Osteoblast (primary cell): ENCODE measurements at regions not wholly inside any gene's neighbourhood (a gene's known extent, or its start where the extent isn't known, plus 50 kb on each side); places are given as distances from the start of the nearest gene placed in this dataset.
"Not testable (repeated sequence)": the region's sequence is repeated elsewhere in the genome, so short reads cannot be mapped to it uniquely, and the experiment has no call there.

Source experiments
- DNase-seq: peaks from one replicate; pipeline ENCODE4 v3.0.0; 2011; ENCODE audit warnings: low spot score, mixed read lengths; ENCODE audit not compliant: insufficient read length; ENCODE audit errors: missing footprints
- H2AFZ ChIP-seq: 2 replicates; pipeline ENCODE4 v1.6.0; 2011; ENCODE audit warnings: mild to moderate bottlenecking, low read length
- H3K27ac ChIP-seq: 2 replicates; pipeline ENCODE4 v1.5.1; 2011; ENCODE audit warnings: mild to moderate bottlenecking, low read depth, low read length, moderate library complexity
- H3K27me3 ChIP-seq: 2 replicates; pipeline ENCODE4 v1.6.0; 2012; ENCODE audit warnings: mild to moderate bottlenecking, control low read depth, inconsistent platforms, low read length, moderate library complexity; ENCODE audit not compliant: insufficient read depth
- H3K36me3 ChIP-seq: 2 replicates; pipeline ENCODE4 v1.5.1; 2011; ENCODE audit warnings: mild to moderate bottlenecking, low read length, control low read depth, moderate library complexity; ENCODE audit not compliant: insufficient read depth
- H3K4me1 ChIP-seq: 2 replicates; pipeline ENCODE4 v1.5.1; 2011; ENCODE audit warnings: mild to moderate bottlenecking, low read length, control low read depth, moderate library complexity; ENCODE audit not compliant: insufficient read depth
- H3K4me2 ChIP-seq: 2 replicates; pipeline ENCODE4 v1.6.0; 2011; ENCODE audit warnings: mild to moderate bottlenecking, low read length; ENCODE audit not compliant: insufficient read depth
- H3K4me3 ChIP-seq: fragments of 200-600 bp; sonication (generic); 3 replicates; pipeline ENCODE4 v1.5.1; 2012; ENCODE audit warnings: mild to moderate bottlenecking, low read length, inconsistent platforms; ENCODE audit not compliant: insufficient read depth
- H3K79me2 ChIP-seq: 2 replicates; pipeline ENCODE4 v1.6.0; 2012; ENCODE audit warnings: mild to moderate bottlenecking, low read length, control low read depth, inconsistent platforms; ENCODE audit not compliant: insufficient read depth
- H3K9me3 ChIP-seq: 2 replicates; pipeline ENCODE4 v1.5.1; 2011; ENCODE audit warnings: low read depth, low read length, control low read depth
- H4K20me1 ChIP-seq: 2 replicates; pipeline ENCODE4 v1.6.0; 2012; ENCODE audit warnings: mild to moderate bottlenecking, low read length, control low read depth; ENCODE audit not compliant: insufficient read depth
- CTCF ChIP-seq: IDR thresholded peaks from 2 replicates; pipeline ENCODE4 v1.5.1; 2011; ENCODE audit warnings: mild to moderate bottlenecking, low read depth, low read length, moderate library complexity; ENCODE audit errors: extremely low read depth

GRCh38 chr3:163555918-163556317 lies 1522.4 kb downstream of the SI start:
- H2AFZ ChIP-seq: no peak overlapping the region
- no peaks in the 10 kb centered on the region for H4K20me1 ChIP-seq
- H3K4me2 ChIP-seq: no peak overlapping the region
- H3K36me3 ChIP-seq: no peaks in the 10 kb centered on the region
- no peaks in the 10 kb centered on the region for H3K4me1 ChIP-seq
- no peak for DNase-seq
- no peaks in the 10 kb centered on the region for H3K27me3 ChIP-seq
- no peak for TF ChIP-seq CTCF
- no peaks in the 10 kb centered on the region for H3K79me2 ChIP-seq
- no peak overlapping the region for H3K27ac ChIP-seq
- no peak overlapping the region for H3K4me3 ChIP-seq
- no peaks in the 10 kb centered on the region for H3K9me3 ChIP-seq

DNA sequence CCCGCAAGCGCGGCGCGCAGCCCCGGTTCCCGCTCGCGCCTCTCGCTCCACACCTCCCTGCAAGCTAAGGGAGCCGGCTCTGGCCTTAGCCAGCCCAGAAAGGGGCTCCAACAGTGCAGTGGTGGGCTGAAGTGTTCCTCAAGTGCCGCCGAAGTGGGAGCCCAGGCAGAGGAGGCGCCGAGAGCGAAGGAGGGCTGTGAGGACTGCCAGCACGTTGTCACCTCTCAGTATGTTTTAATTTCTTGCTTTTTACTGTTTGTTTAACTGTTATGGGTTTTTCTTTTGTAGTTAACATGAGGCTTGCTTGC lies 1525.7 kb downstream of the SI start:
- H4K20me1 ChIP-seq: no peaks in the 10 kb centered on the region
- H3K36me3 ChIP-seq: no peaks in the 10 kb centered on the region
- H3K27me3 ChIP-seq: no peaks in the 10 kb centered on the region
- no peaks in the 10 kb centered on the region for H3K4me1 ChIP-seq
- no peaks in the 10 kb centered on the region for H3K9me3 ChIP-seq
- no peak overlapping the region for H3K4me2 ChIP-seq
- H2AFZ ChIP-seq: no peak overlapping the region
- TF ChIP-seq CTCF: no peak
- DNase-seq: no peak
- H3K27ac ChIP-seq: no peak overlapping the region
- no peaks in the 10 kb centered on the region for H3K79me2 ChIP-seq
- H3K4me3 ChIP-seq: no peak overlapping the region

- not testable (repeated sequence) for H3K79me2 ChIP-seq, H2AFZ ChIP-seq, H3K36me3 ChIP-seq, H3K27me3 ChIP-seq, H3K4me1 ChIP-seq, H3K4me3 ChIP-seq, H3K9me3 ChIP-seq, H3K4me2 ChIP-seq, H3K27ac ChIP-seq, DNase-seq, H4K20me1 ChIP-seq
Observed at GRCh38 chr3:163551915-163552658, 1526.2 kb downstream of the SI start.

DNA sequence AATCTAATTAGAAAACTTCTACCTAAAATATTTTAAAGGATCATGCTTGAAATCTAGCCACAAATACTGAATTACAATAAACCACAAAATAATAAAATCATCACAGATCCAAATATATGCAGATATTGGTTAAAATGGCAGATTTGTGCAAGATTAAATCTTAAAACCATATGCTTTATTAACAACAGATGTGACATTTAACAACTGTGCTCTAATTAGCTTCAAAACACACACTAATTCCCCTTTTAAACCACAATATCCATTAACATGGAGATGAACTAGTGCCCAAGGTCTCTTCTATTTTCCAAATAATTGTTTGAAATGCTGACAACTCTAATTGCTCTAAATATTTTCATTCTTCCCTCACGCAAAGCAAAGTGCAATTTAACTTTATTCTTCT lies 1530.3 kb downstream of the SI start:
- Histone ChIP-seq H3K36me3 (no peaks in the 10 kb centered on the region), H3K27me3 (no peaks in the 10 kb centered on the region), H4K20me1 (no peaks in the 10 kb centered on the region), H3K9me3 (no peaks in the 10 kb centered on the region), H3K27ac (no peak overlapping the region), H3K4me2 (no peak overlapping the region), H3K4me3 (no peak overlapping the region), H2AFZ (no peak overlapping the region), H3K79me2 (no peaks in the 10 kb centered on the region), H3K4me1 (no peaks in the 10 kb centered on the region)
- DNase-seq: no peak
- TF ChIP-seq CTCF: no peak
